ENCODE measurements at regions not wholly inside any gene's neighbourhood (a gene's known extent, or its start where the extent isn't known, plus 50 kb on each side); places are given as distances from the start of the nearest gene placed in this dataset.
A peak's percentile ranks its signal among the peaks of the same experiment; 100 is the strongest.

DNA sequence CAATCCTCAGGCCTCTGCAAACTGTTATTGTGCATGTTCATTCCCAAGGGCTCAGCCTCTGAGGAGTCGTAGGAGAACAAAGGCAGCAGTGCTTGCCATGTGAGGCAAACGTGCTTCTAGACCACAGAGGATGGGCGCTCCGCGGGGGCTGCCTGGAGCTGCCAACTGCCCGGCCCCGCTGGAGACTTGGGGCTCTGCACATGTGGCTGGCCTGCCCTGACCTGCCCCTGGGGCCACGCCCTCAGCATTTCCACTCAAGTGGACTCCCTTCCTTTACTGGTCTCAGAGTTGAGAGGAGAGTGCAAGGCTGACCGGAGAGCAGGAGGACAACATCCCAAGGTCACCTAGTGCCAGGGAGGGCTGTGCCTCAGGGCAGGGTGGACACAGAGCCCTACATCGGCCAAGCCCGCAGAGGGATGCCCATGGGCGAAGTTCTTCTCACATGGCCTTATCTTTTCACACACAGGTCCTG lies 222.3 kb upstream of the ZNF32 start:
- H4K5ac ChIP-seq (ENCODE audit: insufficient read length, low read depth, low read length), result no peak overlapping the region
- H4K8ac ChIP-seq (ENCODE audit: extremely low read depth, insufficient read depth, low read length), result no peak overlapping the region
- H4K20me1 ChIP-seq (replicated peaks in 1 of 2; ENCODE audit: control insufficient read depth in 1 of 2, insufficient read depth in 2 of 2, low read length in 2 of 2), result no peaks in the 10 kb centered on the region
- H3K4me3 ChIP-seq (ENCODE audit: extremely low read depth in 1 of 4, insufficient read depth in 2 of 4, low read depth in 3 of 4, low read length in 4 of 4), result no peak overlapping the region
- no peaks in the 10 kb centered on the region for H3K9me3 ChIP-seq (ENCODE audit: insufficient read depth in 2 of 2, low read depth in 1 of 2, low read length in 1 of 2)
- no peaks in the 10 kb centered on the region for H3K4me1 ChIP-seq (replicated peaks in 1 of 4; ENCODE audit: control insufficient read depth in 3 of 4, insufficient read depth in 4 of 4, low read length in 3 of 4)
- no peaks in the 10 kb centered on the region for H3K36me3 ChIP-seq (ENCODE audit: control insufficient read depth in 2 of 4, insufficient read depth in 4 of 4, low read length in 3 of 4)
- H3K27me3 ChIP-seq (replicated peaks in 1 of 4; ENCODE audit: control insufficient read depth in 3 of 4, extremely low read depth in 1 of 4, insufficient read depth in 3 of 4, low read length in 3 of 4), result no peaks in the 10 kb centered on the region
- no peak overlapping the region for H3K14ac ChIP-seq (ENCODE audit: insufficient read length)
- FAIRE-seq, result no peak
- no peak overlapping the region for H3K23ac ChIP-seq (ENCODE audit: insufficient read length)
- no peak overlapping the region for H3K18ac ChIP-seq (ENCODE audit: extremely low read depth, low read length)
- ChIA-PET POLR2A (ENCODE audit: partially characterized antibody) (no interaction called here), CTCF (ENCODE audit: partially characterized antibody) (no interaction called here)
- H4K91ac ChIP-seq (replicated peaks; ENCODE audit: insufficient read length, low read length), result no peak overlapping the region
- no peak overlapping the region for H3K4me2 ChIP-seq (ENCODE audit: insufficient read depth in 1 of 2, low read depth in 2 of 2, low read length in 2 of 2)
- no peak overlapping the region for H2BK120ac ChIP-seq (replicated peaks; ENCODE audit: low read depth, low read length)
- WGBS, 2 experiments (ENCODE audit: extremely low coverage in 1 of 2, insufficient coverage in 1 of 2, insufficient read length in 1 of 2, insufficient replicate concordance in 2 of 2, low coverage in 1 of 2, low lambda C conversion rate in 2 of 2, missing lambda C conversion rate in 1 of 2), result 91% methylated on average over 8 of the region's 12 CpGs; no CpG with 5 or more reads in 1 of the 2 experiments
- no peak for TF ChIP-seq SIN3A (conservative IDR thresholded peaks at IDR 0.05 in 1 of 2, IDR thresholded peaks at IDR 0.05 in 1 of 2; ENCODE audit: low read depth in 1 of 2, low read length in 2 of 2)
- H3K79me2 ChIP-seq (ENCODE audit: control insufficient read depth in 1 of 2, insufficient read depth in 2 of 2, low read length in 2 of 2), result no peaks in the 10 kb centered on the region
- H3K4ac ChIP-seq (replicated peaks; ENCODE audit: insufficient read length, low read depth, low read length), result no peak overlapping the region
- DNase-seq (ENCODE audit: low read depth in 1 of 2, low spot score in 2 of 2), result peak in 1 of 2 experiments; percentile 37
- no peak overlapping the region for H2BK20ac ChIP-seq (ENCODE audit: low read length)
- H2BK5ac ChIP-seq (ENCODE audit: low read depth, low read length), result no peak overlapping the region
- H2AFZ ChIP-seq (ENCODE audit: low read length), result no peak overlapping the region
- no peak overlapping the region for H2BK15ac ChIP-seq (ENCODE audit: low read length)
- no peaks in the 10 kb centered on the region for H3K79me1 ChIP-seq (ENCODE audit: low read depth, low read length)
- H2BK12ac ChIP-seq (ENCODE audit: low read depth, low read length), result no peak overlapping the region
- no peak overlapping the region for H2AK5ac ChIP-seq (ENCODE audit: low read depth, low read length)
- H3K56ac ChIP-seq (replicated peaks; ENCODE audit: insufficient read length, low read depth, low read length), result no peak overlapping the region
- no peaks in the 10 kb centered on the region for H3K23me2 ChIP-seq (ENCODE audit: low read depth, low read length)
- no peak overlapping the region for H3K27ac ChIP-seq (ENCODE audit: low read depth, low read length)
- H3K9ac ChIP-seq (replicated peaks in 1 of 4; ENCODE audit: extremely low read depth in 1 of 4, low read depth in 3 of 4, low read length in 3 of 4), result no peak overlapping the region

All from H1 (cell line).